ENCODE measurements at regions not wholly inside any gene's neighbourhood (a gene's known extent, or its start where the extent isn't known, plus 50 kb on each side); places are given as distances from the start of the nearest gene placed in this dataset.
A peak's percentile ranks its signal among the peaks of the same experiment; 100 is the strongest.

GRCh38 chr6:111985202-111985731 is 68.6 kb upstream of the CCN6 start:
- peak in 1 of 2 donors; percentile 76 for DNase-seq (ENCODE audit: low read depth in 2 of 2)

GRCh38 chr6:111986651-111987050 is 67.3 kb upstream of the CCN6 start:
- DNase-seq (ENCODE audit: low read depth in 2 of 2) = no peak

GRCh38 chr6:111987295-111987694 is 66.6 kb upstream of the CCN6 start:
- peak in 1 of 2 donors; percentile 34 for DNase-seq (ENCODE audit: low read depth in 2 of 2)

- DNase-seq (ENCODE audit: low read depth in 2 of 2) = no peak
Observed at GRCh38 chr6:111988926-111989325, 65.0 kb upstream of the CCN6 start.

GRCh38 chr6:111989743-111990142 is 64.2 kb upstream of the CCN6 start:
- no peak for DNase-seq (ENCODE audit: low read depth in 2 of 2)

- DNase-seq (ENCODE audit: low read depth in 2 of 2) = no peak
Observed at GRCh38 chr6:111990214-111990613, 63.7 kb upstream of the CCN6 start.

- peak in 1 of 2 donors; percentile 79 for DNase-seq (ENCODE audit: low read depth in 2 of 2)
Observed at GRCh38 chr6:111992851-111993250, 61.1 kb upstream of the CCN6 start.

GRCh38 chr6:111993342-111993741 is 60.6 kb upstream of the CCN6 start:
- no peak for DNase-seq (ENCODE audit: low read depth in 2 of 2)

- no peak for DNase-seq (ENCODE audit: low read depth in 2 of 2)
Observed at GRCh38 chr6:111994791-111995190, 59.1 kb upstream of the CCN6 start.

GRCh38 chr6:111995404-111995803 is 58.5 kb upstream of the CCN6 start:
- no peak for DNase-seq (ENCODE audit: low read depth in 2 of 2)

- no peak for DNase-seq (ENCODE audit: low read depth in 2 of 2)
Observed at GRCh38 chr6:111996144-111996865, 57.6 kb upstream of the CCN6 start.

- peak; percentile 63 to 83 for DNase-seq (ENCODE audit: low read depth in 2 of 2)
Observed at GRCh38 chr6:111997078-111997852, 56.6 kb upstream of the CCN6 start.

- DNase-seq (ENCODE audit: low read depth in 2 of 2) = no peak
Observed at GRCh38 chr6:111997853-111998208, 56.1 kb upstream of the CCN6 start.

GRCh38 chr6:112002307-112002706 is 51.6 kb upstream of the CCN6 start:
- no peak for DNase-seq (ENCODE audit: low read depth in 2 of 2)

Data from dermis microvascular lymphatic vessel endothelial cell (primary cell).